SK-N-SH treated with all-trans-retinoic acid at 6 μM for 48 hours (cell line): ENCODE measurements at regions not wholly inside any gene's neighbourhood (a gene's known extent, or its start where the extent isn't known, plus 50 kb on each side); places are given as distances from the start of the nearest gene placed in this dataset.
A peak's percentile ranks its signal among the peaks of the same experiment; 100 is the strongest.

ENCODE experiments used
- ATAC-seq: fragments of 200-7000 bp; cut with Tn5 transposase; 3 replicates; pipeline ENCODE4 v1.9.1; 2020; ENCODE audit warnings: mild to moderate bottlenecking, moderate library complexity
- ARNTL ChIP-seq: fragments of 450-650 bp; formaldehyde crosslinking; IDR thresholded peaks from 2 replicates; pipeline ENCODE4 v1.5.0; 2020; ENCODE audit warnings: low read depth, mild to moderate bottlenecking, moderate library complexity, borderline replicate concordance
- BACH2 ChIP-seq: fragments of 250-450 bp; sonication (Bioruptor Pico); IDR thresholded peaks from 2 replicates; pipeline ENCODE4 v1.9.0; 2021; ENCODE audit warnings: mild to moderate bottlenecking, borderline replicate concordance
- ESRRG ChIP-seq: fragments of 250-450 bp; sonication (Bioruptor Pico); IDR thresholded peaks from 2 replicates; pipeline ENCODE4 v1.6.1; 2021; ENCODE audit warnings: mild to moderate bottlenecking
- GLIS3 ChIP-seq: fragments of 250-450 bp; sonication (Bioruptor Pico); IDR thresholded peaks from 2 replicates; pipeline ENCODE4 v1.5.0; 2020; ENCODE audit warnings: mild to moderate bottlenecking, moderate library complexity
- ISL1 ChIP-seq: fragments of 250-450 bp; sonication (Bioruptor Pico); IDR thresholded peaks from 2 replicates; pipeline ENCODE4 v2.1.2; 2022; ENCODE audit warnings: mild to moderate bottlenecking, moderate library complexity
- OSR1 ChIP-seq: fragments of 250-450 bp; sonication (Bioruptor Pico); IDR thresholded peaks from 2 replicates; pipeline ENCODE4 v1.8.0; 2022; ENCODE audit warnings: moderate library complexity, mild to moderate bottlenecking, inconsistent platforms
- PPARA ChIP-seq: fragments of 250-450 bp; sonication (Bioruptor Pico); IDR thresholded peaks from 2 replicates; pipeline ENCODE4 v1.5.0; 2020; ENCODE audit warnings: mild to moderate bottlenecking, borderline replicate concordance
- RARB ChIP-seq: fragments of 250-450 bp; sonication (Bioruptor Pico); IDR thresholded peaks from 2 replicates; pipeline ENCODE4 v1.8.0; 2021; ENCODE audit warnings: mild to moderate bottlenecking, moderate library complexity
- SNAI2 ChIP-seq: fragments of 250-450 bp; sonication (Bioruptor Pico); IDR thresholded peaks from 2 replicates; pipeline ENCODE4 v1.5.0; 2020; ENCODE audit warnings: mild to moderate bottlenecking, moderate library complexity
- TCF4 ChIP-seq: fragments of 250-450 bp; sonication (Bioruptor Pico); IDR thresholded peaks from 2 replicates; pipeline ENCODE4 v1.8.0; 2021; ENCODE audit warnings: mild to moderate bottlenecking, moderate library complexity, borderline replicate concordance
- ZC3H10 ChIP-seq: fragments of 250-450 bp; sonication (Bioruptor Pico); IDR thresholded peaks from 2 replicates; pipeline ENCODE4 v1.5.1; 2021; ENCODE audit warnings: mild to moderate bottlenecking, moderate library complexity
- ZFP3 ChIP-seq: fragments of 250-450 bp; sonication (Bioruptor Pico); IDR thresholded peaks from 2 replicates; pipeline ENCODE4 v1.5.0; 2020; ENCODE audit warnings: mild to moderate bottlenecking, moderate library complexity
- ZFP30 ChIP-seq: fragments of 450-650 bp; formaldehyde crosslinking; IDR thresholded peaks from 2 replicates; pipeline ENCODE4 v1.5.0; 2022; ENCODE audit warnings: mild to moderate bottlenecking, moderate library complexity
- ZNF565 ChIP-seq: fragments of 450-650 bp; formaldehyde crosslinking; conservative IDR thresholded peaks from 2 replicates; pipeline ENCODE4 v1.5.0; 2020; ENCODE audit warnings: low read depth, mild to moderate bottlenecking, moderate library complexity
- ZNF70 ChIP-seq: fragments of 450-650 bp; formaldehyde crosslinking; IDR thresholded peaks from 2 replicates; pipeline ENCODE4 v1.5.0; 2020; ENCODE audit warnings: mild to moderate bottlenecking, moderate library complexity
- ZNF8 ChIP-seq: fragments of 450-650 bp; formaldehyde crosslinking; IDR thresholded peaks from 2 replicates; pipeline ENCODE4 v1.5.0; 2020; ENCODE audit warnings: mild to moderate bottlenecking, moderate library complexity
- TF ChIP-seq, protein P1 (sequence below): fragments of 250-450 bp; sonication (Bioruptor Pico); IDR thresholded peaks from 2 replicates; pipeline ENCODE4 v1.5.0; 2020; ENCODE audit warnings: mild to moderate bottlenecking, moderate library complexity
- TF ChIP-seq, protein P2 (sequence below): fragments of 250-450 bp; sonication (Bioruptor Pico); IDR thresholded peaks from 2 replicates; pipeline ENCODE4 v1.5.1; 2021; ENCODE audit warnings: mild to moderate bottlenecking, moderate library complexity
- TF ChIP-seq, protein P3 (sequence below): fragments of 250-450 bp; sonication (Bioruptor Pico); IDR thresholded peaks from 2 replicates; pipeline ENCODE4 v1.8.0; 2021; ENCODE audit warnings: low read depth, mild to moderate bottlenecking, moderate library complexity, borderline replicate concordance
- TF ChIP-seq, protein P4 (sequence below): fragments of 250-450 bp; sonication (Bioruptor Pico); IDR thresholded peaks from 2 replicates; pipeline ENCODE4 v1.5.1; 2020; ENCODE audit warnings: low read depth, mild to moderate bottlenecking, moderate library complexity

DNA sequence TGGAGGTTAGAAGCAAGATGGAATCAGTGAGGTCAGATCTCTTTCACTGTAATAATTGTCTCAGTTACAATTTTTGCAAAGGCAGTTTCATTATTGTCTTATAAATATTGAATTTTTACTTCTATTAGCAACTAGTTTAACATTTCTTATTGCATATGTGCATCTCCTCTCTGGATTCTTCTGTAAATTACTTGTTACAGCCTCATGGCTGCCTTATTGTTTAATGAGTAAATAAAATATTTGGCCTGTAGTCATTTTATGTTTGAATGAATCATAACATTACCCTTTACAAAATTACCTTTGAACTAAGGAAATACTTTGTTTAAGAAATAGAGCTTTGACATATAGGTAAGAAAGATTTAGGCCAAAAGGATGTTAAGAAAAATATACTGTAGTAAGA lies 212.4 kb downstream of the SLITRK6 start (continued):
- TF ChIP-seq, protein P1, sequence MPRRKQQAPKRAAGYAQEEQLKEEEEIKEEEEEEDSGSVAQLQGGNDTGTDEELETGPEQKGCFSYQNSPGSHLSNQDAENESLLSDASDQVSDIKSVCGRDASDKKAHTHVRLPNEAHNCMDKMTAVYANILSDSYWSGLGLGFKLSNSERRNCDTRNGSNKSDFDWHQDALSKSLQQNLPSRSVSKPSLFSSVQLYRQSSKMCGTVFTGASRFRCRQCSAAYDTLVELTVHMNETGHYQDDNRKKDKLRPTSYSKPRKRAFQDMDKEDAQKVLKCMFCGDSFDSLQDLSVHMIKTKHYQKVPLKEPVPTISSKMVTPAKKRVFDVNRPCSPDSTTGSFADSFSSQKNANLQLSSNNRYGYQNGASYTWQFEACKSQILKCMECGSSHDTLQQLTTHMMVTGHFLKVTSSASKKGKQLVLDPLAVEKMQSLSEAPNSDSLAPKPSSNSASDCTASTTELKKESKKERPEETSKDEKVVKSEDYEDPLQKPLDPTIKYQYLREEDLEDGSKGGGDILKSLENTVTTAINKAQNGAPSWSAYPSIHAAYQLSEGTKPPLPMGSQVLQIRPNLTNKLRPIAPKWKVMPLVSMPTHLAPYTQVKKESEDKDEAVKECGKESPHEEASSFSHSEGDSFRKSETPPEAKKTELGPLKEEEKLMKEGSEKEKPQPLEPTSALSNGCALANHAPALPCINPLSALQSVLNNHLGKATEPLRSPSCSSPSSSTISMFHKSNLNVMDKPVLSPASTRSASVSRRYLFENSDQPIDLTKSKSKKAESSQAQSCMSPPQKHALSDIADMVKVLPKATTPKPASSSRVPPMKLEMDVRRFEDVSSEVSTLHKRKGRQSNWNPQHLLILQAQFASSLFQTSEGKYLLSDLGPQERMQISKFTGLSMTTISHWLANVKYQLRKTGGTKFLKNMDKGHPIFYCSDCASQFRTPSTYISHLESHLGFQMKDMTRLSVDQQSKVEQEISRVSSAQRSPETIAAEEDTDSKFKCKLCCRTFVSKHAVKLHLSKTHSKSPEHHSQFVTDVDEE (CRISPR knock-in tag), result no peak
- no peak for TF ChIP-seq ZFP30 (CRISPR knock-in tag)

GRCh38 chr13:85586422-85586831 lies 212.8 kb downstream of the SLITRK6 start:
- no peak for ATAC-seq

DNA sequence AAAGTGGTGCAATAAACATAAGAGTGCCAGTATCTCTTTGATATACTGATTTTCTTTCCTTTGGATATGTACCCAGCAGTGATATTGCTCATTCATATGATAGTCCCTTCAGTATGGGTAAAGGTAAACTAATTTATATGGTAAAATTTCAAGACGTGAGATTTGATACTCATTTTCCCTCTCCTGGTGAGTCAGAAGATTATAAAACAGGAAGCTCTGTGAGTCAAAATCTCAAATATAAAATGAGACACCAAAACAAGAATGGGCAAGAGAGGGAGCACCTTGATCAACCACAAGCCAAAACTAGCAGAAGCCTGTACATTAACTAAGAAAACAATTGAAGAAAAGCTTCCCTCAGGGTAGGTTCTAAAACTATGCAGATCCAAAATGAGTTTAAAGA lies 216.3 kb downstream of the SLITRK6 start:
- no peak for TF ChIP-seq SNAI2 (CRISPR knock-in tag)
- no peak for TF ChIP-seq ZFP30 (CRISPR knock-in tag)
- no peak for TF ChIP-seq OSR1 (CRISPR knock-in tag)
- TF ChIP-seq, protein P2, sequence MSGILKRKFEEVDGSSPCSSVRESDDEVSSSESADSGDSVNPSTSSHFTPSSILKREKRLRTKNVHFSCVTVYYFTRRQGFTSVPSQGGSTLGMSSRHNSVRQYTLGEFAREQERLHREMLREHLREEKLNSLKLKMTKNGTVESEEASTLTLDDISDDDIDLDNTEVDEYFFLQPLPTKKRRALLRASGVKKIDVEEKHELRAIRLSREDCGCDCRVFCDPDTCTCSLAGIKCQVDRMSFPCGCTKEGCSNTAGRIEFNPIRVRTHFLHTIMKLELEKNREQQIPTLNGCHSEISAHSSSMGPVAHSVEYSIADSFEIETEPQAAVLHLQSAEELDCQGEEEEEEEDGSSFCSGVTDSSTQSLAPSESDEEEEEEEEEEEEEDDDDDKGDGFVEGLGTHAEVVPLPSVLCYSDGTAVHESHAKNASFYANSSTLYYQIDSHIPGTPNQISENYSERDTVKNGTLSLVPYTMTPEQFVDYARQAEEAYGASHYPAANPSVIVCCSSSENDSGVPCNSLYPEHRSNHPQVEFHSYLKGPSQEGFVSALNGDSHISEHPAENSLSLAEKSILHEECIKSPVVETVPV, result no peak
- TF ChIP-seq BACH2 (CRISPR knock-in tag), result no peak
- TF ChIP-seq GLIS3, result no peak
- TF ChIP-seq, protein P1 (CRISPR knock-in tag), result no peak
- TF ChIP-seq, protein P3, sequence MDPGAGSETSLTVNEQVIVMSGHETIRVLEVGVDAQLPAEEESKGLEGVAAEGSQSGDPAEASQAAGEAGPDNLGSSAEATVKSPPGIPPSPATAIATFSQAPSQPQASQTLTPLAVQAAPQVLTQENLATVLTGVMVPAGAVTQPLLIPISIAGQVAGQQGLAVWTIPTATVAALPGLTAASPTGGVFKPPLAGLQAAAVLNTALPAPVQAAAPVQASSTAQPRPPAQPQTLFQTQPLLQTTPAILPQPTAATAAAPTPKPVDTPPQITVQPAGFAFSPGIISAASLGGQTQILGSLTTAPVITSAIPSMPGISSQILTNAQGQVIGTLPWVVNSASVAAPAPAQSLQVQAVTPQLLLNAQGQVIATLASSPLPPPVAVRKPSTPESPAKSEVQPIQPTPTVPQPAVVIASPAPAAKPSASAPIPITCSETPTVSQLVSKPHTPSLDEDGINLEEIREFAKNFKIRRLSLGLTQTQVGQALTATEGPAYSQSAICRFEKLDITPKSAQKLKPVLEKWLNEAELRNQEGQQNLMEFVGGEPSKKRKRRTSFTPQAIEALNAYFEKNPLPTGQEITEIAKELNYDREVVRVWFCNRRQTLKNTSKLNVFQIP (CRISPR knock-in tag), result no peak
- no peak for TF ChIP-seq ZC3H10 (CRISPR knock-in tag)
- no peak for TF ChIP-seq ZNF70
- TF ChIP-seq ZNF565, result no peak
- no peak for TF ChIP-seq ZNF8 (CRISPR knock-in tag)
- TF ChIP-seq ESRRG, result no peak
- TF ChIP-seq RARB (CRISPR knock-in tag), result no peak
- TF ChIP-seq, protein P4, sequence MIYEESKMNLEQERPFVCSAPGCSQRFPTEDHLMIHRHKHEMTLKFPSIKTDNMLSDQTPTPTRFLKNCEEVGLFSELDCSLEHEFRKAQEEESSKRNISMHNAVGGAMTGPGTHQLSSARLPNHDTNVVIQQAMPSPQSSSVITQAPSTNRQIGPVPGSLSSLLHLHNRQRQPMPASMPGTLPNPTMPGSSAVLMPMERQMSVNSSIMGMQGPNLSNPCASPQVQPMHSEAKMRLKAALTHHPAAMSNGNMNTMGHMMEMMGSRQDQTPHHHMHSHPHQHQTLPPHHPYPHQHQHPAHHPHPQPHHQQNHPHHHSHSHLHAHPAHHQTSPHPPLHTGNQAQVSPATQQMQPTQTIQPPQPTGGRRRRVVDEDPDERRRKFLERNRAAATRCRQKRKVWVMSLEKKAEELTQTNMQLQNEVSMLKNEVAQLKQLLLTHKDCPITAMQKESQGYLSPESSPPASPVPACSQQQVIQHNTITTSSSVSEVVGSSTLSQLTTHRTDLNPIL, result no peak
- TF ChIP-seq PPARA, result no peak
- no peak for TF ChIP-seq TCF4 (CRISPR knock-in tag)
- no peak for TF ChIP-seq ARNTL
- ATAC-seq, result no peak; the same call in 2 of the 3 replicates

More at GRCh38 chr13:85586422-85586831, 212.8 kb downstream of the SLITRK6 start:
- TF ChIP-seq OSR1 (CRISPR knock-in tag) (no peak), ISL1 (CRISPR knock-in tag) (0 out of 2 replicates have a peak, but pooled peaks have one; percentile 16)

GRCh38 chr13:85575110-85575509 lies 224.1 kb downstream of the SLITRK6 start:
- no peak for ATAC-seq
- TF ChIP-seq ZFP3 (no peak), TCF4 (CRISPR knock-in tag) (peak; percentile 34; the same call in 1 of the 2 replicates)
